Middle frontal gyrus (tissue), 1 donor: ENCODE measurements at regions not wholly inside any gene's neighbourhood (a gene's known extent, or its start where the extent isn't known, plus 50 kb on each side); places are given as distances from the start of the nearest gene placed in this dataset.
"Not testable (repeated sequence)": the region's sequence is repeated elsewhere in the genome, so short reads cannot be mapped to it uniquely, and the experiment has no call there.

Experiments
- DNase-seq: peaks from one replicate; pipeline ENCODE4 v3.0.0-alpha.2; 2015; ENCODE audit warnings: low spot score; ENCODE audit errors: extremely low spot score

- no peak for DNase-seq
These were observed 56.5 kb upstream of the ORC5 start for GRCh38 chr7:104264285-104264684.

- no peak for DNase-seq
These were observed 60.0 kb upstream of the ORC5 start for GRCh38 chr7:104267701-104268368.

- no peak for DNase-seq
These were observed 56.5 kb upstream of the LHFPL3 start for GRCh38 chr7:104271948-104272347.

- peak; percentile 17 for DNase-seq
These were observed 55.5 kb upstream of the LHFPL3 start for GRCh38 chr7:104272767-104273384.

- no peak for DNase-seq
These were observed 52.5 kb upstream of the LHFPL3 start for GRCh38 chr7:104275900-104276299.

GRCh38 chr7:104276730-104277129 lies 51.7 kb upstream of the LHFPL3 start:
- not testable (repeated sequence) for DNase-seq
